ENCODE measurements at regions not wholly inside any gene's neighbourhood (a gene's known extent, or its start where the extent isn't known, plus 50 kb on each side); places are given as distances from the start of the nearest gene placed in this dataset.

DNA sequence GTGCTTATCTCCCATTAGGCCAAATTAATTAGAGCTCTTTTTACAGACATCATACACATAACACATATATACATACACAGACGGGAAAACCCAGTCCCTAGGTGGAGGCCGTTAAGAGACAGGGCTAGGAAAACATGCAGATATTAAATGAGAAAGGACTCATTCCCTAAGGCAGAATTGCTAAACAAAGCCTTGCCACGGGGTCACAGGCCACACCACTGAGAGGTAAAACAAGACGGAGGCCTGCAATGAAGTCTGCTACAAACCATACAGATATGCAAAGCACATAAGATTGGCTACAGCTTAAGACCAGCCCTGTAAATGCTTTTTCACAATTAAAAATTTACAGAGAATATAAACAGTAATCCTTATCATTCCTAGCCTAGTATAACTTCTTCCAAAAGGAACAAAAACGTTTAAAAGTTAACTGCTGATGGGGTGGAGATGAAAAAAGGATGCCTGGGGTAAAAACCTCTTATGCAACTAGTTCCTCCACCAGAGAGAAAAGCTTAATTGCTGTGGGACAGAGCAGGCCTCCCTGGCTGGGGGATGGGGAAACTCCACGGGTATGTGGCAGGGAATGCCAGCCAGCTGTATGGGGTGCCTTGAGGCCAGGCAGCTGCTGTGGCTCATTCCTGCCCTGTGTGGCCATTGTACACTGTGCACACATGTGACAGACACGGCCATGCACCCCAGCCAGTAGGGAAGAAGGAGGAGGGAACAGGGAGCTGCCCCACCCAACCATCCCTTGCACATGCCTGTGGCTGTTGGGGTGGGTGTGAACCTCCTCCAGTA lies 481.4 kb upstream of the LMCD1 start:
- no TSS peak for BruUV-seq (replicated peaks)
- DNase-seq (ENCODE audit: low read depth, low spot score) (no peak), ATAC-seq (no peak)
- no peaks in the 10 kb centered on the region for H3K36me3 ChIP-seq (ENCODE audit: control insufficient read depth, insufficient read depth, low read length)
- CTCF ChIA-PET: no interaction called here
- H3K27ac ChIP-seq (ENCODE audit: low read length): no peak overlapping the region
- TF ChIP-seq CTCF (IDR thresholded peaks at IDR 0.05) (no peak), TCF7L2 (IDR thresholded peaks at IDR 0.05; ENCODE audit: low read depth, low read length) (no peak), POLR2AphosphoS5 (IDR thresholded peaks at IDR 0.05; ENCODE audit: low read depth, low read length) (no peak), SIN3A (IDR thresholded peaks at IDR 0.05; ENCODE audit: borderline replicate concordance, insufficient read depth, low read depth, low read length) (no peak)
- TF ChIP-seq, protein P1, sequence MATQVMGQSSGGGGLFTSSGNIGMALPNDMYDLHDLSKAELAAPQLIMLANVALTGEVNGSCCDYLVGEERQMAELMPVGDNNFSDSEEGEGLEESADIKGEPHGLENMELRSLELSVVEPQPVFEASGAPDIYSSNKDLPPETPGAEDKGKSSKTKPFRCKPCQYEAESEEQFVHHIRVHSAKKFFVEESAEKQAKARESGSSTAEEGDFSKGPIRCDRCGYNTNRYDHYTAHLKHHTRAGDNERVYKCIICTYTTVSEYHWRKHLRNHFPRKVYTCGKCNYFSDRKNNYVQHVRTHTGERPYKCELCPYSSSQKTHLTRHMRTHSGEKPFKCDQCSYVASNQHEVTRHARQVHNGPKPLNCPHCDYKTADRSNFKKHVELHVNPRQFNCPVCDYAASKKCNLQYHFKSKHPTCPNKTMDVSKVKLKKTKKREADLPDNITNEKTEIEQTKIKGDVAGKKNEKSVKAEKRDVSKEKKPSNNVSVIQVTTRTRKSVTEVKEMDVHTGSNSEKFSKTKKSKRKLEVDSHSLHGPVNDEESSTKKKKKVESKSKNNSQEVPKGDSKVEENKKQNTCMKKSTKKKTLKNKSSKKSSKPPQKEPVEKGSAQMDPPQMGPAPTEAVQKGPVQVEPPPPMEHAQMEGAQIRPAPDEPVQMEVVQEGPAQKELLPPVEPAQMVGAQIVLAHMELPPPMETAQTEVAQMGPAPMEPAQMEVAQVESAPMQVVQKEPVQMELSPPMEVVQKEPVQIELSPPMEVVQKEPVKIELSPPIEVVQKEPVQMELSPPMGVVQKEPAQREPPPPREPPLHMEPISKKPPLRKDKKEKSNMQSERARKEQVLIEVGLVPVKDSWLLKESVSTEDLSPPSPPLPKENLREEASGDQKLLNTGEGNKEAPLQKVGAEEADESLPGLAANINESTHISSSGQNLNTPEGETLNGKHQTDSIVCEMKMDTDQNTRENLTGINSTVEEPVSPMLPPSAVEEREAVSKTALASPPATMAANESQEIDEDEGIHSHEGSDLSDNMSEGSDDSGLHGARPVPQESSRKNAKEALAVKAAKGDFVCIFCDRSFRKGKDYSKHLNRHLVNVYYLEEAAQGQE (IDR thresholded peaks at IDR 0.05; ENCODE audit: insufficient read depth in 1 of 2, low read depth in 2 of 2, low read length in 1 of 2): no peak
- intact Hi-C loops (cut with micrococcal nuclease; ENCODE audit: unreplicated experiment) (no loop called here), in situ Hi-C loops (cut with HindIII; ENCODE audit: low pct_unique_long_range_greater_than_20kb, low sequenced_read_pairs) (no loop called here)
- H3K9me3 ChIP-seq (ENCODE audit: control insufficient read depth, insufficient read depth, low read depth, low read length): no peaks in the 10 kb centered on the region
- H3K4me3 ChIP-seq (ENCODE audit: low read depth in 2 of 2, low read length in 2 of 2): no peak overlapping the region
- H3K4me1 ChIP-seq (ENCODE audit: control insufficient read depth, insufficient read depth, low read length): no peaks in the 10 kb centered on the region
- POLR2A ChIA-PET: no interaction called here
- H3K27me3 ChIP-seq (ENCODE audit: control insufficient read depth, insufficient read depth, low read length): no peaks in the 10 kb centered on the region

GRCh38 chr3:8027954-8028353 lies 473.7 kb upstream of the LMCD1 start:
- DNase-seq (ENCODE audit: low read depth, low spot score) (no peak), ATAC-seq (no peak)

More at GRCh38 chr3:8027954-8028353, 473.7 kb upstream of the LMCD1 start:
- CTCF ChIA-PET: no interaction called here
- Histone ChIP-seq H3K4me1 (ENCODE audit: control insufficient read depth, insufficient read depth, low read length) (no peaks in the 10 kb centered on the region), H3K9me3 (ENCODE audit: control insufficient read depth, insufficient read depth, low read depth, low read length) (no peaks in the 10 kb centered on the region), H3K36me3 (ENCODE audit: control insufficient read depth, insufficient read depth, low read length) (no peaks in the 10 kb centered on the region), H3K27ac (ENCODE audit: low read length) (no peak overlapping the region), H3K27me3 (ENCODE audit: control insufficient read depth, insufficient read depth, low read length) (no peaks in the 10 kb centered on the region), H3K4me3 (ENCODE audit: low read depth in 2 of 2, low read length in 2 of 2) (no peak overlapping the region)
- BruUV-seq (replicated peaks): no TSS peak
- in situ Hi-C loops (cut with HindIII; ENCODE audit: low pct_unique_long_range_greater_than_20kb, low sequenced_read_pairs) (no loop called here), intact Hi-C loops (cut with micrococcal nuclease; ENCODE audit: unreplicated experiment) (no loop called here)
- POLR2A ChIA-PET: no interaction called here
- TF ChIP-seq SIN3A (IDR thresholded peaks at IDR 0.05; ENCODE audit: borderline replicate concordance, insufficient read depth, low read depth, low read length): no peak
- TF ChIP-seq, protein P1 (IDR thresholded peaks at IDR 0.05; ENCODE audit: insufficient read depth in 1 of 2, low read depth in 2 of 2, low read length in 1 of 2): no peak
- TF ChIP-seq POLR2AphosphoS5 (IDR thresholded peaks at IDR 0.05; ENCODE audit: low read depth, low read length): no peak
- no peak for TF ChIP-seq CTCF (IDR thresholded peaks at IDR 0.05)
- no peak for TF ChIP-seq TCF7L2 (IDR thresholded peaks at IDR 0.05; ENCODE audit: low read depth, low read length)
